GM23338 (cell line): ENCODE measurements at regions not wholly inside any gene's neighbourhood (a gene's known extent, or its start where the extent isn't known, plus 50 kb on each side); places are given as distances from the start of the nearest gene placed in this dataset.
"Not testable (repeated sequence)": the region's sequence is repeated elsewhere in the genome, so short reads cannot be mapped to it uniquely, and the experiment has no call there.

Source experiments
- ATAC-seq: fragments of 200-7000 bp; cut with Tn5 transposase; 3 replicates; pipeline ENCODE4 v1.9.1; 2020
- DNase-seq: peaks from one replicate; pipeline ENCODE4 v3.0.0-alpha.2; 2015; ENCODE audit warnings: low spot score
- H2AFZ ChIP-seq: fragments of 200-600 bp; sonication (generic); 2 replicates; pipeline ENCODE4 v1.8.0; 2016; ENCODE audit warnings: antibody characterized with exemption, mild to moderate bottlenecking, moderate library complexity
- H3F3A ChIP-seq: fragments of 200-600 bp; sonication (generic); replicated peaks from 2 replicates; pipeline ENCODE4 v1.8.0; 2017; ENCODE audit warnings: antibody characterized with exemption, mixed run types, low read depth
- H3K27ac ChIP-seq: fragments of 200-600 bp; sonication (generic); 2 replicates; pipeline ENCODE4 v1.6.1; 2016; ENCODE audit warnings: low read depth
- H3K27me3 ChIP-seq: fragments of 200-600 bp; sonication (generic); 2 replicates; pipeline ENCODE4 v1.8.0; 2016; ENCODE audit warnings: mild to moderate bottlenecking, mixed run types, moderate library complexity; ENCODE audit not compliant: insufficient read depth
- H3K36me3 ChIP-seq: fragments of 200-600 bp; sonication (generic); 2 replicates; pipeline ENCODE4 v1.8.0; 2016; ENCODE audit warnings: mild to moderate bottlenecking; ENCODE audit not compliant: insufficient read depth
- H3K4me1 ChIP-seq: fragments of 200-600 bp; sonication (generic); 2 replicates; pipeline ENCODE4 v1.8.0; 2016; ENCODE audit warnings: mild to moderate bottlenecking, moderate library complexity; ENCODE audit not compliant: insufficient read depth
- H3K4me2 ChIP-seq: fragments of 200-600 bp; sonication (generic); 2 replicates; pipeline ENCODE4 v1.7.1; 2017; ENCODE audit warnings: mixed run types
- H3K4me3 ChIP-seq: fragments of 200-600 bp; sonication (generic); 2 replicates; pipeline ENCODE4 v1.6.1; 2016; ENCODE audit warnings: mixed run types
- H3K79me2 ChIP-seq: fragments of 200-600 bp; sonication (generic); replicated peaks from 2 replicates; pipeline ENCODE4 v1.8.0; 2017; ENCODE audit warnings: mild to moderate bottlenecking; ENCODE audit not compliant: insufficient read depth
- H3K9me2 ChIP-seq: fragments of 200-600 bp; sonication (generic); 2 replicates; pipeline ENCODE4 v1.8.0; 2017; ENCODE audit not compliant: insufficient read depth
- H4K20me1 ChIP-seq: fragments of 200-600 bp; sonication (generic); replicated peaks from 2 replicates; pipeline ENCODE4 v1.8.0; 2017; ENCODE audit warnings: mild to moderate bottlenecking; ENCODE audit not compliant: insufficient read depth
- H3K27ac Mint-ChIP-seq: 2 replicates; pipeline ENCODE4 v1.8.0; 2020; ENCODE audit warnings: inconsistent platforms, mild to moderate bottlenecking, moderate library complexity, mixed read lengths
- H3K27me3 Mint-ChIP-seq: 3 replicates; pipeline ENCODE4 v1.8.0; 2022; ENCODE audit warnings: low read depth, mild to moderate bottlenecking, moderate library complexity, mixed read lengths, inconsistent platforms; ENCODE audit not compliant: insufficient read depth, poor library complexity
- H3K36me3 Mint-ChIP-seq: 3 replicates; pipeline ENCODE4 v1.8.0; 2021; ENCODE audit warnings: low read depth, mild to moderate bottlenecking, inconsistent platforms, moderate library complexity, mixed read lengths
- H3K4me1 Mint-ChIP-seq: 3 replicates; pipeline ENCODE4 v1.8.0; 2020; ENCODE audit warnings: mild to moderate bottlenecking, inconsistent platforms, mixed read lengths
- H3K4me3 Mint-ChIP-seq: 3 replicates; pipeline ENCODE4 v1.8.0; 2021; ENCODE audit warnings: moderate library complexity, mild to moderate bottlenecking, inconsistent platforms, mixed read lengths
- H3K9me3 Mint-ChIP-seq: 3 replicates; pipeline ENCODE4 v1.8.0; 2020; ENCODE audit warnings: moderate library complexity, mild to moderate bottlenecking, inconsistent platforms, mixed read lengths
- CREB1 ChIP-seq: fragments of 250-450 bp; sonication (Bioruptor Pico); IDR thresholded peaks from 2 replicates; pipeline ENCODE4 v1.5.0; 2020; ENCODE audit warnings: low read depth, mild to moderate bottlenecking, moderate library complexity
- CTCF ChIP-seq, 2 experiments: fragments of 200-600 bp in 1 of 2; sonication (generic) in 1 of 2; conservative IDR thresholded peaks; 2 replicates each; pipeline versions ENCODE4 v1.5.1 to v1.6.1; 2016 to 2017; ENCODE audit warnings: antibody characterized with exemption in 2 of 2, low read depth in 2 of 2, mild to moderate bottlenecking in 2 of 2, moderate library complexity in 1 of 2
- ETS1 ChIP-seq: IDR thresholded peaks from 2 replicates; pipeline ENCODE4 v1.6.1; 2016; ENCODE audit warnings: antibody characterized with exemption
- EZH2 ChIP-seq: fragments of 200-600 bp; sonication (generic); IDR thresholded peaks from one replicate; pipeline ENCODE4 v1.8.0; 2017; ENCODE audit warnings: antibody characterized with exemption, mild to moderate bottlenecking, low read depth; ENCODE audit not compliant: unreplicated experiment
- EZH2phosphoT487 ChIP-seq: fragments of 200-600 bp; sonication (generic); IDR thresholded peaks from one replicate; pipeline ENCODE4 v1.8.1; 2018; ENCODE audit warnings: antibody characterized with exemption; ENCODE audit not compliant: unreplicated experiment
- NANOG ChIP-seq: IDR thresholded peaks from 2 replicates; pipeline ENCODE4 v1.6.1; 2016; ENCODE audit warnings: antibody characterized with exemption, borderline replicate concordance
- STAT1 ChIP-seq: IDR thresholded peaks from one replicate; pipeline ENCODE4 v1.6.1; 2016; ENCODE audit warnings: antibody characterized with exemption; ENCODE audit not compliant: unreplicated experiment
- ZNF331 ChIP-seq: fragments of 250-450 bp; sonication (Bioruptor Pico); IDR thresholded peaks from 2 replicates; pipeline ENCODE4 v1.5.0; 2020; ENCODE audit warnings: low read depth, mild to moderate bottlenecking, moderate library complexity
- ZNF462 ChIP-seq: fragments of 250-450 bp; sonication (Bioruptor Pico); IDR thresholded peaks from 2 replicates; pipeline ENCODE4 v1.5.0; 2020; ENCODE audit warnings: mild to moderate bottlenecking, moderate library complexity

GRCh38 chr22:22756109-22756508, 111.7 kb downstream of the GGTLC2 start:
- H3K27me3 ChIP-seq, result peaks cover 77% of the 10 kb centered on the region
- Mint-ChIP-seq H3K4me1 (peaks cover 4% of the 10 kb centered on the region; the same call in 1 of the 3 replicates), H3K4me3 (no peak overlapping the region), H3K9me3 (no peaks in the 10 kb centered on the region), H3K36me3 (no peaks in the 10 kb centered on the region; the same call in 2 of the 3 replicates), H3K27ac (no peak overlapping the region), H3K27me3 (peaks cover 70% of the 10 kb centered on the region)
- no peak overlapping the region for H2AFZ ChIP-seq
- no peaks in the 10 kb centered on the region for H3K9me2 ChIP-seq
- DNase-seq (no peak), ATAC-seq (no peak)
- H4K20me1 ChIP-seq, result no peaks in the 10 kb centered on the region
- H3K79me2 ChIP-seq, result no peaks in the 10 kb centered on the region
- no peak overlapping the region for H3K4me3 ChIP-seq
- no peaks in the 10 kb centered on the region for H3F3A ChIP-seq
- no peaks in the 10 kb centered on the region for H3K36me3 ChIP-seq
- no peaks in the 10 kb centered on the region for H3K4me1 ChIP-seq
- H3K27ac ChIP-seq, result no peak overlapping the region
- H3K4me2 ChIP-seq, result no peak overlapping the region
- no peak for TF ChIP-seq ETS1
- TF ChIP-seq ZNF331 (CRISPR knock-in tag), result no peak
- TF ChIP-seq EZH2, result no peak
- no peak for TF ChIP-seq ZNF462
- TF ChIP-seq NANOG, result no peak
- TF ChIP-seq CTCF (conservative IDR thresholded peaks at IDR 0.05; ENCODE audit: low read depth in 2 of 2), result no peak
- no peak for TF ChIP-seq STAT1
- no peak for TF ChIP-seq CREB1 (CRISPR knock-in tag)
- no peak for TF ChIP-seq EZH2phosphoT487

- peaks cover 67% of the 10 kb centered on the region for H3K27me3 Mint-ChIP-seq
- not testable (repeated sequence) for H2AFZ ChIP-seq, H3K27ac ChIP-seq, H3K27ac Mint-ChIP-seq, H3K4me1 Mint-ChIP-seq, H3K4me3 Mint-ChIP-seq, H3K9me3 Mint-ChIP-seq, DNase-seq, H3K4me3 ChIP-seq, H4K20me1 ChIP-seq, ATAC-seq, H3K4me2 ChIP-seq, H3K36me3 ChIP-seq, H3K9me2 ChIP-seq, H3K79me2 ChIP-seq, H3F3A ChIP-seq, H3K36me3 Mint-ChIP-seq, H3K4me1 ChIP-seq
- H3K27me3 ChIP-seq, result peaks cover 76% of the 10 kb centered on the region
Measured at GRCh38 chr22:22756551-22757201, 112.3 kb downstream of the GGTLC2 start.
